ENCODE measurements at regions not wholly inside any gene's neighbourhood (a gene's known extent, or its start where the extent isn't known, plus 50 kb on each side); places are given as distances from the start of the nearest gene placed in this dataset.

DNA sequence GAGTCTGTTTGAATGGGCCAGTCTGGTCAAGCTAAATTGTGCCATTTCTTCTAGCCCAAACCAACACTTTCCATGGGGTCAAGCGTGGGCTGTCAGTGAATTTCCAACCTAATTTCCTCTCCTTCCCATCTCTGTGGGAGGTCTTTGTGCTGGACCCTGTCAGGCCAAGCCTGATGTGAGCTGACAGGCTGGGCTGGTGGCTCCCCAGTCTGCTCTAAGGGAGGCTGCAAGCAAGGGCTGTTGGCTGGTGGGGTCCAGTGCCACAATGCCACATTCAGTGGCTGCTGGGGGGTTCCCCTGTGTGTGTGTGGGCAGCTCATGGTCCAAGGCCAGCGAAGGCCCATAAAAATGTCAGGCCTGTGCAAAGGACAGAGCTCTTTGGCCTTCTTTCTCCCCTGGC lies 216.1 kb downstream of the OPA1 start:
- in situ Hi-C loops (cut with HindIII; ENCODE audit: low sequenced_read_pairs), result no loop called here
- no peak overlapping the region for H3K4me3 ChIP-seq (ENCODE audit: low read depth, low read length)
- TF ChIP-seq, protein P1, sequence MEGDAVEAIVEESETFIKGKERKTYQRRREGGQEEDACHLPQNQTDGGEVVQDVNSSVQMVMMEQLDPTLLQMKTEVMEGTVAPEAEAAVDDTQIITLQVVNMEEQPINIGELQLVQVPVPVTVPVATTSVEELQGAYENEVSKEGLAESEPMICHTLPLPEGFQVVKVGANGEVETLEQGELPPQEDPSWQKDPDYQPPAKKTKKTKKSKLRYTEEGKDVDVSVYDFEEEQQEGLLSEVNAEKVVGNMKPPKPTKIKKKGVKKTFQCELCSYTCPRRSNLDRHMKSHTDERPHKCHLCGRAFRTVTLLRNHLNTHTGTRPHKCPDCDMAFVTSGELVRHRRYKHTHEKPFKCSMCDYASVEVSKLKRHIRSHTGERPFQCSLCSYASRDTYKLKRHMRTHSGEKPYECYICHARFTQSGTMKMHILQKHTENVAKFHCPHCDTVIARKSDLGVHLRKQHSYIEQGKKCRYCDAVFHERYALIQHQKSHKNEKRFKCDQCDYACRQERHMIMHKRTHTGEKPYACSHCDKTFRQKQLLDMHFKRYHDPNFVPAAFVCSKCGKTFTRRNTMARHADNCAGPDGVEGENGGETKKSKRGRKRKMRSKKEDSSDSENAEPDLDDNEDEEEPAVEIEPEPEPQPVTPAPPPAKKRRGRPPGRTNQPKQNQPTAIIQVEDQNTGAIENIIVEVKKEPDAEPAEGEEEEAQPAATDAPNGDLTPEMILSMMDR (IDR thresholded peaks at IDR 0.05; ENCODE audit: low read depth, low read length), result no peak
- DNase-seq (ENCODE audit: low read depth, low spot score), result no peak

DNA sequence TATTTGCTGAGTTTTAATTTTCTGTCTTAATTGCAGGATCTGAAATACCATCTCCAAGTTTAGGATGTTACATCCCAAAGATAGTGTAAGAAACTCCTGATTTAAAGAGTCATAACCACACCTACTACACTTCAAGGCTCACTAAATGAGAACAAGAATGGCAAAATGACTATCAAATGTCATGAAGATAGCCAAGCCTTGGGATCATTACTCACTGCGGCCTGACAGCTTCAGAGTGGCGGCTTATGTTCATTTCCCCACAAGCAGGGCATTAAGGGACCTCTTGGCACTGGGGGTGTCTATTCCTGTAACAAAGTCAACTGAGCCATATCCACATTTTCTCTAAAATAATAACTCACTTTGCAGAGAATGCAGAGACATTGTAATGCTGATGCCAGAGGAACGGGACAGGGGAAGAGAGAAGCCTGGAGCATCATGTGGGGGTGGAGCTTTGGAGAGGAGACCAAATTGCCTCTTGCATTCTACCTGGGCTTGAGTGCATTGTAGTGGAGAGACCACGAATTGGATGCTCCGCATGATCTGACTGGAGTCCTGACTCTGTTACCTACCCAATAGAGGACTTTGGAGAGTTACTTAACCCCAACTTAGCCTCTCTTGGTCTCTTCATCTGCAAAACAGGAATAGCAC lies 219.2 kb downstream of the OPA1 start:
- TF ChIP-seq, protein P1 (IDR thresholded peaks at IDR 0.05; ENCODE audit: low read depth, low read length), result no peak
- DNase-seq (ENCODE audit: low read depth, low spot score), result no peak
- in situ Hi-C loops (cut with HindIII; ENCODE audit: low sequenced_read_pairs), result no loop called here
- H3K4me3 ChIP-seq (ENCODE audit: low read depth, low read length), result no peak overlapping the region

GRCh38 chr3:193812791-193813500 lies 219.9 kb downstream of the OPA1 start:
- H3K4me3 ChIP-seq (ENCODE audit: low read depth, low read length), result no peak overlapping the region
- in situ Hi-C loops (cut with HindIII; ENCODE audit: low sequenced_read_pairs), result no loop called here
- TF ChIP-seq, protein P1 (IDR thresholded peaks at IDR 0.05; ENCODE audit: low read depth, low read length), result no peak
- DNase-seq (ENCODE audit: low read depth, low spot score), result no peak

- in situ Hi-C loops (cut with HindIII; ENCODE audit: low sequenced_read_pairs), result no loop called here
- TF ChIP-seq, protein P1 (IDR thresholded peaks at IDR 0.05; ENCODE audit: low read depth, low read length), result no peak
- no peak overlapping the region for H3K4me3 ChIP-seq (ENCODE audit: low read depth, low read length)
- no peak for DNase-seq (ENCODE audit: low read depth, low spot score)
Observed at GRCh38 chr3:193813501-193813830, 220.5 kb downstream of the OPA1 start.

- TF ChIP-seq, protein P1 (IDR thresholded peaks at IDR 0.05; ENCODE audit: low read depth, low read length), result no peak
- in situ Hi-C loops (cut with HindIII; ENCODE audit: low sequenced_read_pairs), result no loop called here
- DNase-seq (ENCODE audit: low read depth, low spot score), result no peak
- H3K4me3 ChIP-seq (ENCODE audit: low read depth, low read length), result no peak overlapping the region
Observed at GRCh38 chr3:193814166-193814892, 221.3 kb downstream of the OPA1 start.

DNA sequence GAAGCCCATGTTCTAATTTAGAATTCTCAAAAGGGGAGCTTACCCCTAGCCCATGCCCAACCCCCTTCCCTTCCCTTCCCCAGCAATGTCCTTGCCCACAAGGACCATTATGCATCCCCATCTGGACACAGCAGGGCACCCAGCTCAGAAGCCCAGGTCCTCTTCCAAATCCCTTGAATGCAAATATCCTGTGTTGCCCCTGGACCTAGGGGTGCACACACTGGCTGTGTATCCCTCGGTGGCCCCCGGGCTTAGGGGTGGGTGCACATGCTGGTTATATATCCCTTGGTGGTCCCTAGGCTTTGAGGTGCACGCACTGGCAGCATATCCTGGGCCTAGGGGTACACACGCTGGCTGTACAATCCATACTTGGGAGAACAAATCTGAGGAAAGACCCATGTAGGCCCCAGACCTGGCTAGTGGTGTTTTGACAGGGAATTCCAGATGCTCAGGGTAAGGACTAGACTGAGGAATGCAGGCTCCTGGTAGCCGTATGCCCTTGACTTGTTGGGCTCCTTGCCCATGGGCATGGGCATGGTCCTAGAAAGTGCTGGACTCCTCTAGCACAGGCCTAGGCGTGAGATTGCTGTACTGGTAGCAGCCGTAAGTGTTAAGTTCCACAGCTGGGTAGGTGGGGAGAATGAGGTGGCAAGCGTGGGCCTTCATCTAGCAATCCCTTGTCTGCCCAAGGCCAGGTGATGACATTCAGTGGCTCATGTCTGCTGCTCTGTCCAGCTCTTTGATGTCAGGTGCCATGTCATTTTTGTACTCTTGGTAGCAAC lies 222.4 kb downstream of the OPA1 start:
- DNase-seq (ENCODE audit: low read depth, low spot score), result no peak
- TF ChIP-seq, protein P1 (IDR thresholded peaks at IDR 0.05; ENCODE audit: low read depth, low read length), result no peak
- no peak overlapping the region for H3K4me3 ChIP-seq (ENCODE audit: low read depth, low read length)
- in situ Hi-C loops (cut with HindIII; ENCODE audit: low sequenced_read_pairs), result no loop called here

All from astrocyte of the spinal cord (primary cell).